Neural cell (in vitro differentiated cells): ENCODE measurements at regions not wholly inside any gene's neighbourhood (a gene's known extent, or its start where the extent isn't known, plus 50 kb on each side); places are given as distances from the start of the nearest gene placed in this dataset.

Source experiments
- POLR2AphosphoS5 ChIP-seq: IDR thresholded peaks from 2 replicates; pipeline ENCODE4 v1.6.1; 2012
- TF ChIP-seq, protein P1 (sequence below): fragments of 450-650 bp; IDR thresholded peaks from 2 replicates; pipeline ENCODE4 v1.5.1; 2014; ENCODE audit warnings: antibody characterized with exemption, mild to moderate bottlenecking, moderate library complexity; ENCODE audit not compliant: poor library complexity, severe bottlenecking

DNA sequence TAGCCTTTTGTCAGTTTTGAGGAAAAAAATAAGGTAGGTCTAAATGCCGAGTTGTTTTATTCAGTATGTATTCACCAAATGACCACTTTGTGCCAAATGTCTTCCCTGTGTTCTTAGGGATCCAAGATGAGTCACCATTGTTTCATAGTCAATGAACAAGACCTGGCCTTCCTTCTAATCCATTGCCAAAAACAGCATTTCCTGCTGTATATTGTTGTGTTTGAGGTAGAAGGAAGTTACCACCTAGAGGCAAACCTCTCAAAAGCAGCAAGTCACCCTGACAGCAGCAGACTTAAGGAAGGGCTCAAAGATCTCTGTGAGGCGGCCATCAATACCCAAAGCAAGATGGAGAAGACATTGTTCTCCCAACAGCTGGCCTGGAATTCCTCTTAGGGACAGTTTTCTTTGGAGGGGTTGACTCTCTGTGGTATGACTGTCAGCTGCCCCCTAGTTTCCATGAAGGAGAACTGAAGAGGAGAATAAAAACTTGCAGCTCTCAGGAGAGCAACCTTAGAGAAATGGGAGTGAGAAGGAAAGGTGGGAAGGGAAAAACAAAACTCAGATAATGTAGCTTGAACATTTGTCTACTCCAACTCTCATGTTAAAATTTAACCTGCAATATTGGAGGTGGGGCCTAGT is 328.3 kb downstream of the LRATD1 start:
- TF ChIP-seq, protein P1, sequence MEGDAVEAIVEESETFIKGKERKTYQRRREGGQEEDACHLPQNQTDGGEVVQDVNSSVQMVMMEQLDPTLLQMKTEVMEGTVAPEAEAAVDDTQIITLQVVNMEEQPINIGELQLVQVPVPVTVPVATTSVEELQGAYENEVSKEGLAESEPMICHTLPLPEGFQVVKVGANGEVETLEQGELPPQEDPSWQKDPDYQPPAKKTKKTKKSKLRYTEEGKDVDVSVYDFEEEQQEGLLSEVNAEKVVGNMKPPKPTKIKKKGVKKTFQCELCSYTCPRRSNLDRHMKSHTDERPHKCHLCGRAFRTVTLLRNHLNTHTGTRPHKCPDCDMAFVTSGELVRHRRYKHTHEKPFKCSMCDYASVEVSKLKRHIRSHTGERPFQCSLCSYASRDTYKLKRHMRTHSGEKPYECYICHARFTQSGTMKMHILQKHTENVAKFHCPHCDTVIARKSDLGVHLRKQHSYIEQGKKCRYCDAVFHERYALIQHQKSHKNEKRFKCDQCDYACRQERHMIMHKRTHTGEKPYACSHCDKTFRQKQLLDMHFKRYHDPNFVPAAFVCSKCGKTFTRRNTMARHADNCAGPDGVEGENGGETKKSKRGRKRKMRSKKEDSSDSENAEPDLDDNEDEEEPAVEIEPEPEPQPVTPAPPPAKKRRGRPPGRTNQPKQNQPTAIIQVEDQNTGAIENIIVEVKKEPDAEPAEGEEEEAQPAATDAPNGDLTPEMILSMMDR: no peak
- TF ChIP-seq POLR2AphosphoS5: no peak
